Cardiac septum (tissue), 1 donor: ENCODE measurements at regions not wholly inside any gene's neighbourhood (a gene's known extent, or its start where the extent isn't known, plus 50 kb on each side); places are given as distances from the start of the nearest gene placed in this dataset.

Experiments used
- DNase-seq: peaks from one replicate; pipeline ENCODE4 v3.0.0-alpha.2; 2020; ENCODE audit warnings: low spot score
- intact Hi-C: fragments of 100-400 bp; cut with DNase I; formaldehyde crosslinking; loops from one replicate; pipeline ENCODE4 v1.14.0; 2022
- donor health status: DM: no; HTN: no; CAD: no.

DNA sequence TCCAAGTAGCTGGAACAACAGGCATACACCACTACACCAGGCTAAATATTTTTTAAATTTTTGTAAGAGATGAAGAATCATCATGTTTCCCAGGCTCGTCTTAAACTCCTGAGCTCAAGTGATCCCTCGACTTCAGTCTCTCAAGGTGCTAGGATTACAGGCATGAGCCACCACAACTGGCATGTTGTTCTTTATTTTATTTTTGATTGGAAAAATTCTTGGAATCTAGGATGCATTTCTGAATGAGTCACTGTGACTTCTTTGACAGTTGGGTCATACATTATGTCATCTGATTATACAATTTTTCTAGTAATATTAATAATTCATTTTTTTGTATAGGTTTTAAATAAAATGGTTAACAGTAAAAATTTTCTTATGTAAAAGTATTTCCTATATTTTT, 870.2 kb downstream of the SI start:
- intact Hi-C loops = no loop called here
- DNase-seq = no peak

DNA sequence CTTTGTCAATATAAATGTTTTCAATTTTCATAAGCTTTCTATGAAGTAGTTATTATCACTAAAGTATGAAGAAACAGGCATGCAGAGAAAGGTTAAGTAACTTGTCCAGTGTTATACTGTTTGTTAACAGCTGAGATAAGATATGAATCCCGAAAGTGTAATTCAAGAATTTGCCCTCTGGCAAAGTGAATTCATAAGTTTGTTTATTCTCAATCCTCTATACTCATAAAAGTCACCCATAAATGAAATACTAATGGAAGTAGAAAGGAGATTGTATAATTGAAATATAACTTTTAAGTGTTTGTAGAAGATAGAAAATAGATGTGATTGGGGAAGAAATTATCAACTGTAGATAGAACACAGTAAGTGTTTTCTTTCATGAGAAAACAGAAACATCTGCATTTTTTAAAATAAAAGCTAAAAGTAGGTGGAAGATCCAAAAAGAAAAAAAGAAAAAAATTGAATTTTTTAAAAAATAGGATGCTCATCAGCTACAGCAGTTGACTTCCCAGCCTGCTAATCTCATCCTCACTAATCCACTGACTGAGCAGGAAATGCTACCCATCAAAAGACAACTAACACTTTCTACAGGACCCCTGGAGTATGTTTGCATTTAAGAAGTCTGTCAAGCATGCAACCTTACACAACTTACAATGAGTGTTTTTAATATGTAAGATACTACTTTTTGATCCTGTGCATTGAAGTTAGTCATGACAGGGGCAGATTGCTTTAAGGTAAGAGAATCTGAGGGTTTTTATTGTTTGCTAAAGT, 878.1 kb downstream of the SI start:
- no peak for DNase-seq

DNA sequence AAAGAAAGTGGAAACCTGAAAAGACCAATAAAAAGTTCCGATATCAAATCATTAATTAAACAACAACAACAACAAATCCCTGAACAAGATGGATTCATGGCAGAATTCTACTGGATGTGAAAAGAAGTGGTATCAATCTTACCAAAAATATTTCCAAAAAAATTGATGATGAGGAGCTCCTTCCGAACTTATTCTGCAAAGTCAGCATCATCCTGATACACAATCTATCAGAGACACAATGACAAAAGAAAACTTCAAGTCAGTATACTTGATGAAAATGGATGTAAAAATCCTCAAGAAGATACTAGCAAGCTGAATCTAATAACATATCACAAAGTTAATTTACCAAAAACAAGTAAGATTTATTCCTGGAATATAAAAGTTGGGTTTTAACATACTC, 881.8 kb downstream of the SI start:
- no peak for DNase-seq
- intact Hi-C loops = no loop called here

More for the DNA sequence above, 878.1 kb downstream of the SI start:
- intact Hi-C loops = no loop called here

DNA sequence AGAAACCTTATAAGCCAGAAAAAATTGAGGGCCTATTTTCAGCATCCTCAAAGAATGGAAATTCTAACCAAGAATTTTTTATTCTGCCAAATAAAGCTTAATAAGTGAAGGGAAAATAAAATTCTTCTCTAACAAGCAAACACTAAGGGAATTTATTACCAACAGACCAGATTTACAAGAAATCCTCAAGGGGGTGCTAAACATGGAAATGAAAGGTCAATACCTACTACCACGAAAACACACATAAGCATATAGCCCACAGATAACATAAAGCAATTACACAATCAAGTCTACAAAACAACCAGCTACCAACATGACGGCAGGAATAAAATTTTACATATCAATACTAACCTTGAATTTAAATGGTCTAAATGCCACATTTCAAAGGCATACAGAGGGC, 883.5 kb downstream of the SI start:
- DNase-seq = no peak
- intact Hi-C loops = no loop called here

DNA sequence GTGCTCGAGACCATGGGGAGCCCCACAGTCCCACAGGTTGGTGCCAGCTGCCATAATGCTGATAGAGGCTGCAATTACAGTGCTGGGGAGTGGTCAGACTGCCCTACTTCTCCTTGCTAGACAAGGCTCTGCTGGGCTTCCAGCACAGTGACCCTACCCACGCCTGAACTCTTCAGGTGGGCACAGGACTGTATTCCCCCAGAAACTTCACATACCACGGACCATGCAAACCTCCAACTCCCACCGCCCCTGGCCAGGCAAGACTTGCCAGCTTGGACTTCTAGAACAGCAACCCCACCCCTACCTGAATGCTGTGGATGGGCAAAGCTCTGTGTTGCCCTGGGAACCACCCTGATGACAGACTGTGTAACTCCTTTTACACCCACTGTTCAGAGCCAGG, 885.3 kb downstream of the SI start:
- DNase-seq = no peak
- intact Hi-C loops = no loop called here

DNA sequence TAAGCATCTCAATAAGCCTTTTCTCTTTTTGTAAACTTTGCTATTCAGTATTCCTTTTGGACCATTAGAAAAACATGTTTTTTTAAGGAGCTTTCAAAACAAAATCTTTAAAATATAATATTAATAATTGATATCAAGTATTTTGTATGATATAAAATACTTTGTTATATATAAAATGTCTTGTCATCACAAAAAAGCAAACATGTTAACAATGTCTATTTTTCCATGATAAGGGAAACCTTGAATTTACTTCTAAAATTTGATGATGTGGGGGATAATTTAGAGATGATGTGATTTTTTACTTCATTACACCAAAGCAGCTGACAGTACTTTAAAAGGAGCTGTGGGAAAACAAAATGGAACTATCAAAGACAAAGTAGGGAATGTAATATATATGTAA, 887.7 kb downstream of the SI start:
- intact Hi-C loops = no loop called here
- DNase-seq = no peak

DNA sequence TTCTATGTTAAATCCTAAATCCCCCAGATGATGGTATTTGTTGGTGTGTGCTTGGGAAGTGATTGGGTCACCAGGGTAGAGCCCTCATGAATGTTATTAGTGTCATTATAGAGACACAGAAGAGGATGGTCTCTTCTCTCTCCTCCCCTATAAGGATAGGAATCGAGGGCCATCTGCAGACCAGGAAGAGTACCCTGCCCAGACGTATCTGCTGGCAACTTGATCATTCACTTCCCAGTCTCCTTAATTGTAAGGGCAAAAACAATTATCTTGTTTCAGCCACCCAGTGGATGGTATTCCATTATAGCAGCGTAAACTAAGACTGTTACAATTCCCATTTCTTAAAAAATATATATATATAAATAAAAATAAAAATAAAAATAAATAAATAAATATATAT, 892.2 kb downstream of the SI start:
- intact Hi-C loops = no loop called here
- DNase-seq = no peak

DNA sequence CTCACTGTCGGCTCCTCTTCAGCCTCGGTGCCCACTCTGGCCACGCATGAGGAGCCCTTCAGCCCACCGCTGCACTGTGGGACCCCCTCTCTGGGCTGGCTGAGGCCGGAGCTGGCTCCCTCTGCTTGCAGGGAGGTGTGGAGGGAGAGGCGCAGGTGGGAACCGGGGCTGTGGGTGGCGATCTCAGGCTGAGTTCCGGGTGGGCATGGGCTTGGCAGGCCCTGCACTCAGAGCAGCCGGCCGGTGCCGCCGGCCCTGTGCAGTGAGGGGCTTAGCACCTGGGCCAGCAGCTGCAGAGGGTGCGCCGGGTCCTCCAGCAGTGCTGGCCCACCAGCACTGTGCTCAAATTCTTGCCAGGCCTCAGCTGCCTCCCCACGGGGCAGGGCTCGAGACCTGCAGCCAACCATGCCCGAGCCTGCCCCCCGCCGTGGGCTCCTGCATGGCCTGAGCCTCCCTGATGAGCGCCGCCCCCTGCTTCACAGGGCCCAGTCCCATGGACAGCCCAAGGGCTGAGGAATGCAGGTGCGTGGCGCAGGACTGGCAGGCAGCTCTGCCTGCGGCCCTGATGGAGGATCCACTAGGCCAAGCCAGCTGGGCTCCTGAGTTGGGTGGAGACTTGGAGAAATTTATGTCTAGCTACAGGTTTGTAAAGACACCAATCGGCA, 899.1 kb downstream of the SI start:
- no peak for DNase-seq
- intact Hi-C loops = no loop called here

DNA sequence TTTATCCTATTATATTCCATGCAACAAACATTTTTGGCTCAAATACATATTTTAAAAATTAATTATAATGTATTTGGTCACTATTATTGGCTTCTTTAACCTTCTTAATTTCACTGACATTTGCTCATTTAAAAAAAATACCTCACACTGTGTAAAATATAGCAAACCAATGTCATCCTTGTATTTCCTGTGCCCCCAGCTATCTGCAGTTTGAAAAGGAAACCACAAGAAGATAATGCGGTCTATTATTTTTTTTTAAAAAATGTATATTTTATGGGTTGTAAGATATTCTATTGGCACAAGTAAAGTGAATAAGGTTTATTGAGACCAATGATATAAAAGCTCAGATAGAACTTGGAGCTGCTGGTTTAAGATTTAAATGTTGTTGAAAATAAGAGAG, 904.2 kb downstream of the SI start:
- DNase-seq = no peak
- intact Hi-C loops = no loop called here

DNA sequence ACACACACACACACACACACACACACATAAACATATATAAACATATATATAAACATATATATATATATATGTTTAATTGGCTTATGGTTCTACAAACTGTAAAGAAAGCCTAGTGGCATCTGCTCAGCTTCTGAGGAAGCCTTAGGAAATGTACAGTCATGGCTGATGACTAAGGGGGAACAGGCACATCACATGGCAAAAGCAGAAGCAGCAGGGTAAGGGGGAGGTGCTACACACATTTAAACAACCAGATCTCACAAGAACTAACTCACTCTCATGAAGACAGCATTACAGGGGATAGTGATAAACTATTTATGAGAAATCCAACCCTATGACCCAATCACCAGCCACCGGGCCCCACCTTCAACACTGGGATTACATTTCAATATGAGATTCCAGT, 922.9 kb downstream of the SI start:
- DNase-seq = no peak
- intact Hi-C loops = no loop called here

DNA sequence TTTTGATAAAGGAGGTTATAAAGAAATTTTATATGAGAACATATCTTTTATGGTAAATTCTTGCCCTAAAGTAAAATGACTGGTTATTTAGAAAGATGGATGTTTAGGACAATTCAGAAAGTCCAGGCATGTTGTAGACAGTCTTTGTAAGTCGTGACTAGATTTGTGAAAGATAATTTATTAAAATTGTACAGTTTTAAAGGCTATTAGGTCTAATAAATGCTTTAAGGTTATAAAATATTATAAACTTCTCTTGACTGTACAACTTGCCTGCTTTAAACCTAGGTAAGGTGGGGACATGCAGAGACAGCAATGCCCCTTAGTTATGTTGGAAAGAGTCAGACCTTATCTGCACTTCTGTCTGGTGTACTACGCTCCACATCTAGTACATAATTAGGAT, 933.5 kb downstream of the SI start:
- intact Hi-C loops = no loop called here
- no peak for DNase-seq

DNA sequence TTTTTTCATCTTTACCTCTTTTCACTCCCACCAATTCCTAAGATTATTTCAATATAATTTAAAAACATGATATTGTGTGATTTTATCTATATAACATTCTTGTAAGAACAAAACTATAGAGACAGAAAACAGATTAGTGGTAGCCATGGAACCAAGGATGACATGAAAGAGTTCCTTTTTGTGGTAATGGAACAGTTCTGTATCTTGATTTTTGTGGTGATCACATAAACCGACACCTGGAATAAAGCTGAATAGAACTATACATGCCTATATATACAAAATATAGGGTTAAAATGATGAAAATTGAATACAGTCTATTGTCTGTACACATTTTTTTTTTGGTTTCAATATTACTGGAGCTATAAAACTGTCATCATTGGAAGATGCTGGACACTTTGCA, 945.4 kb downstream of the SI start:
- no peak for DNase-seq
- intact Hi-C loops = no loop called here

DNA sequence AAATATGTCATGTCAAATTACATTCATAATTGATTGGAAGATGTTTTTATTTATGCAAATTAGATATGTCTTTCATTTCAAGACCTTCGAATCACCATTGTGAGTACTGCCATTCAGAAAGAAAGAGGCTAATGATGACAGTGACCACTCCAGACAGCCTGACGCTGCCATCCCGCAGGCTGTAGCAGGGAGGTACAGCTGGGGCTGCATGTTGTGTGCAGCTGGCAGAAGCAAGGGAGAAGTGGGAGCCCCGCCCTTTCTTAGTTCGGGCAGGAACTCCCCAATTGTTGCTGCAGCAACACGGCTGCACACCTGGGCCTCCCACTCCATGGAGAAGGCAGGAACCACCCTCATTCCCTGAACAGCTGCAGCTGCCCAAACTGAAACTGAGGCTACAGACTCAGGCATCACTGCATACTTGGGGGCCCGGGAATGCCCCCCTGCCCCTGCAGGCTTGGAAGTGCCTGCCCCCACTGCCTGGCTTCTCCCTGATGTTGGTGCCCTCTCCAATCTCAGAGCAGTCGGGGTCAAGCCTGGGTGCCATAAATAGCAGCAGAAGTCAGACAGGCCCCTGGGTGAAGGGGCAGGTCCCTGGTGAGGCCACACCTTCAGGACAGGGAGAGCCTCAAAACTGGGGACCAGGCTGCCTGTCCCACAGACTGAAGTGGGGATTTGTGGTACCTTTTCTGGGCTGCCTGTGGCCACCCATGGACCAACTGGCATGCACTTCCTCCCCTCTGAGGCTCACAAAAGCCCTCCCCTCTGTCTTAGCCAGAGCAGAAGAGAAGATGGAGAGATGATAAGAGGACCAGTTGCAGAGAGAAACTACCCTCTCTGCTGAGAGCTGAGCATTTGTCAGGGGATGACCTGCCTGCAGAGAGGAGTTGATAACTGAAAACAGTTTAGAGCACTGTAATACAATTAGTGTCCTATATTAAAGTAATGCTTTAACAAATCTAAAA, 964.6 kb downstream of the SI start:
- no peak for DNase-seq
- intact Hi-C loops = no loop called here

DNA sequence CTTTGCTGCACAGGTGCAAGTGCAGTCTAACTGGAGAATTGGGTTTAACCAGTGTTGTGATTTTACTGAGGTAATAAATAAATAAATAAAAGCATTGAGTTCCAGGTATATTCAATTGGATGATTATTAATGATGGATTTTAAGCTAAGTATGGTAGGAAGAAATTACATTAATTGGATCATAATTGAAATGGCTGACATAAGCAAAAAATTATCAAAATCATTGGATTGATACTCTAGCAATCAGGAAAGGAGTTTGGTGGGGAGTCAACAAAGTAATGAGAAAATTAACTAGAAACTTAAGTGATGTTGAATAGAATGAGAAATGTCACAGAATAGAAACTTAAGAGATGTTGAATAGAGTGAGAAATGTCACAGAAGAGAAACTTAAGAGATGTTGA, 981.9 kb downstream of the SI start:
- no peak for DNase-seq
- intact Hi-C loops = no loop called here

DNA sequence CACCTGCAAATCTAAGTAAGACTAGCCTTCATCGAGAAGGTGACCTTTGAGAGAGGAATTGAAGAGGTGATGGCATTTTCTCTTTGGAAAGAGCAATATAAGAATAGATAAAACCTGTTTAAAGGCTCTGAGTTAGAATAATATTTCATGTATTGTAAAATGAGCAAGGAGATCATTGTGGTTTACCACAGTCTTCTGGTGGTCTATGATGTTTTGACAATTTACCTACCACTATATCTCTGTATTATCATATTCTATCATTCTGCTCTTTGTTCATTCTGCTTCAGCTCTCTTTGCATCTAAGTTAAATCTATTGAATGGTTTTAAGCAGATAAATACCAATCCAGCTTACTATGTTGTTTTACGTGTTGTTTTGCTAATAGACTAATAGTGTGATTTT, 982.3 kb downstream of the SI start:
- intact Hi-C loops = no loop called here
- DNase-seq = no peak

DNA sequence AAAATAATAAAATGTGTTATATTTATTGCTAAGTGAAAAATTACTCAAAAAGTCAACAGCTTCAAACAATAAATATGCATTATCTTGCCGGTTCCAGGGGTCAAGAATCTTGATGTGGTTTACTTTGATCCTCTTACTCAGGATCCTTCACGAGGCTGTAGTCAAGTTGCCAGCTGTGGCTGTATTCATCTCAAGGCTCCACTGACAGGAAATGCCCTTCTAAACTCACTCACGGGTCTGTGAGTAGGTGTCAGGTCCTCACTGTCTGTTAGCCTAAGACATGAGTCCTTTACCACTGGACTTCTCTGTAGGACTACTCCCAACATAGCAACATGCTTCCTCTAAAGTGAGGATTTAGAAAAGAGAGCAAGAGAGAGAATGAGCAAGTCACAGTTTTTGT, 983.0 kb downstream of the SI start:
- DNase-seq = no peak
- intact Hi-C loops = no loop called here

DNA sequence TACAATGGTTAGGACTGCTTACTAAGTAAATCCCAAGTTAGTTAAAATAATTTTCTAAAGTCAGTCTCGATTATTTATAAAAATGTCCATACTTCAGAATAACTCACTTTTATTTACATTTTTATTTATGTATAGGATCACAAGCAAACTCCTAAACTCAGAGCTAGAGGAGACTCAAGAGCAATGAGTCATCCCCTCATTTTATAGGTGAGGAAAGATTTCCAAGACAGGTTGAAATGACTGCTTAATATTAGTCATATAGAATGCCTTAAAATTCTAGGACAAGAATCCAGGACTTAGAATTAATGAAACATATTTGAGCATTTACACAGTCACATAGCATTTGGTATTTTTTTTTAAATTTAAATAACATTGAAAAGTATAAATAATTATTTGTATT, 983.8 kb downstream of the SI start:
- intact Hi-C loops = no loop called here

DNA sequence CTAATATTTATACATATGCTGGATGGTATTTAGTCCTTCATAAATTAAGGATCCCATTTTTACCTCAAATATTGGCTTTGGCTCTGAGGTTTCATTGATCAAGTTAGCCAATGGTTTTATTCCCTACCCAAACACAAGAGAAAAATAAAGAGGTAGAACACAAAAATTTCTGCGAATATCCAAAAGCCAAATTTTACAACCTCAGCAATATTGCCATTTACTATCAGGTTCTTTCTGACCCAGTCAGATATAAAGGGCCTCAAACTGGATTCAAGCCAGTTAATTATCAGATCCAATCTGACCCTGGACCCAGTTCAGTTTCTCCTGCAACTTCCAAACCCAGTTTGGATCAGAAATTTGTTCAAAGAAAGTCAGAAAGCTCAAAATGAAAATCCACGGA, 998.1 kb downstream of the SI start:
- no peak for DNase-seq
- intact Hi-C loops = no loop called here

More for the DNA sequence above, 983.8 kb downstream of the SI start:
- no peak for DNase-seq

DNA sequence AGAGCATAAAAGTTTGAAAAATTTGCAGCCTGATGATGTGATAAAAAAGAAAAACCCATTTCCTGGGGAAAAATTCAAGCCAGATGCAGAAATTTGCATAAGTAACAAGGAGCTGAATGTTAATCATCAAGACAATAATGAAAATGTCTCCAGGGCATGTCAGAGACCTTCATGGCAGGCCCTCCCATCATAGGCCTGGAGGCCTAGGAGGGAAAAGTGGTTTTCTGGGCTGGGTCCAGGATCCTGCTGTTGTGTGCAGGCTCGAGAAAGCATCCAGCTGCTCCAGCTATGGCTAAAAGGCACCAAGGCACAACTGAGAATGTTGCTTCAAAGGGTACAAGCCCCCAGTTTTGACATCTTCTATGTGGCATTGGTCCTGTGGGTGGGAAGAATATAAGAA, 1014.0 kb downstream of the SI start:
- no peak for DNase-seq
- intact Hi-C loops = no loop called here

DNA sequence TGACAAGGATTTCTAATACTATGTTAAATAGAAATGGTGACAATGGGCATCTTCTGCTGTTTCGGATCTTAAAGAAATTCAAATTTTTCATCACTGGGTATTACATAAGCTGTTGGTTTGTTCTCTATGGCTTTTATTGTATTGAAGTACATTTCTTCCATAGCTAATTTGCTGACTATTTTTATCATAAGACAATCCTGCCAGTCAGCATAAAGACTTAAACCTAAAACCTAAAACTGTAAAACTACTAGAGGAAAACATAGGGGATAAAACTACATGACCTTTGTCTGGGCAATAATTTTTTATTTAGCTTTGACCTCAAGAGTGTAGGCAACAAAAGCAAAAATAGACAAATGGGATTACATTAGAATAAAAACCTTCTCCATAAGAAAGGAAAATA, 1017.4 kb downstream of the SI start:
- intact Hi-C loops = no loop called here
- DNase-seq = no peak

DNA sequence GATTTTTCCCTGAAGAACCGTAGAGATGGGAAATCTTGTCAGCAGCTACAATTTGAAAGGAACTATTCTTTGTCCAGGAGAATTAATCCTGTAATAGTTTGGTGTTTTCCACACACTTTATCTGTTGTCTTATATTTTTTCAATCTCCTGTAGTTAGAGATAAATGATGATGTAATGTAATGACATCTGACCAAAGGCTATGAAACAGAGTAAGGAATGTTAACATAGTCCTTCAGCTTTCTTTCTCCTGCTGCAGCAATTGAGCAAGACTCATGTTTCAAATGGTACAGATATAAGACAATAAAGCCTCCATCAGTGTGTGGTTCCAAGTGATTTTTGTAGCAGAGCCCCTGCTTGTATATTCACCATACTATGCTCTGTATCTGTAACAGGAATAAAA, 1028.4 kb downstream of the SI start:
- intact Hi-C loops = no loop called here
- DNase-seq = no peak
